Tibial artery (tissue), 4 donors: ENCODE measurements at regions not wholly inside any gene's neighbourhood (a gene's known extent, or its start where the extent isn't known, plus 50 kb on each side); places are given as distances from the start of the nearest gene placed in this dataset.

ENCODE experiments used
- DNase-seq, 2 donors: peaks; one replicate each; pipeline ENCODE4 v3.0.0-alpha.2; 2019
- H3K27ac ChIP-seq, 2 donors: fragments of 200-600 bp; sonication (generic) in 1 of 2; 1 replicate in 1 of 2; 2 replicates in 1 of 2; pipeline ENCODE4 v1.5.1; 2018 to 2019; ENCODE audit warnings: mild to moderate bottlenecking in 1 of 2
- H3K27me3 ChIP-seq, 2 donors: fragments of 200-600 bp; sonication (generic) in 1 of 2; one replicate each; pipeline versions ENCODE4 v1.5.1 to v1.6.0; 2016 to 2019
- H3K36me3 ChIP-seq, 3 donors: fragments of 200-600 bp; sonication (generic) in 2 of 3; one replicate each; pipeline ENCODE4 v1.5.1; 2016 to 2019; ENCODE audit warnings: mild to moderate bottlenecking in 2 of 3
- H3K4me1 ChIP-seq, 4 donors: fragments of 200-600 bp; sonication (generic) in 2 of 4; 1 replicate in 3 of 4; 2 replicates in 1 of 4; pipeline ENCODE4 v1.5.1; 2016 to 2019
- H3K4me3 ChIP-seq, 2 donors: fragments of 200-600 bp; sonication (generic) in 1 of 2; 1 replicate in 1 of 2; 2 replicates in 1 of 2; pipeline ENCODE4 v1.5.1; 2018 to 2019; ENCODE audit warnings: mild to moderate bottlenecking in 2 of 2
- H3K9me3 ChIP-seq, 3 donors: fragments of 200-600 bp; sonication (generic) in 1 of 3; one replicate each; pipeline ENCODE4 v1.5.1; 2016 to 2019
- CTCF ChIP-seq, 2 experiments: fragments of 200-600 bp in 1 of 2; fragments of 450-650 bp in 1 of 2; IDR thresholded peaks; one replicate each; pipeline ENCODE4 v1.5.1; 2017 to 2019; ENCODE audit warnings: antibody characterized with exemption in 2 of 2, mild to moderate bottlenecking in 1 of 2, moderate library complexity in 1 of 2
- intact Hi-C: fragments of 100-400 bp; cut with DNase I; formaldehyde crosslinking; loops from one replicate; pipeline ENCODE4 v1.15.0; 2023; ENCODE audit warnings: low total_unique reads

- H3K27ac ChIP-seq: no peak overlapping the region
- no peaks in the 10 kb centered on the region for H3K27me3 ChIP-seq
- H3K4me1 ChIP-seq: no peaks in the 10 kb centered on the region
- TF ChIP-seq CTCF (IDR thresholded peaks at IDR 0.05): no peak
- no peak for DNase-seq
- H3K36me3 ChIP-seq: no peaks in the 10 kb centered on the region
- peaks cover 0 to 4% (median 0%) of the 10 kb centered on the region in 3 donors for H3K9me3 ChIP-seq
- intact Hi-C loops: no loop called here
- no peak overlapping the region for H3K4me3 ChIP-seq
Observed at GRCh38 chr16:77488652-77489051, 53.8 kb upstream of the ADAMTS18 start.

GRCh38 chr16:77491091-77491490 lies 56.3 kb upstream of the ADAMTS18 start:
- Histone ChIP-seq H3K9me3 (peaks cover 0 to 4% (median 0%) of the 10 kb centered on the region in 3 donors), H3K36me3 (no peaks in the 10 kb centered on the region), H3K27ac (no peak overlapping the region), H3K4me1 (no peaks in the 10 kb centered on the region), H3K4me3 (no peak overlapping the region), H3K27me3 (no peaks in the 10 kb centered on the region)
- DNase-seq: no peak
- intact Hi-C loops: no loop called here
- TF ChIP-seq CTCF (IDR thresholded peaks at IDR 0.05): no peak

GRCh38 chr16:77496934-77497333 lies 62.1 kb upstream of the ADAMTS18 start:
- Histone ChIP-seq H3K4me3 (no peak overlapping the region), H3K27me3 (no peaks in the 10 kb centered on the region), H3K9me3 (no peaks in the 10 kb centered on the region), H3K27ac (no peak overlapping the region), H3K36me3 (no peaks in the 10 kb centered on the region), H3K4me1 (no peaks in the 10 kb centered on the region)
- no peak for TF ChIP-seq CTCF (IDR thresholded peaks at IDR 0.05)
- DNase-seq: no peak
- intact Hi-C loops: no loop called here

GRCh38 chr16:77499373-77500285 lies 64.8 kb upstream of the ADAMTS18 start:
- DNase-seq: peak; percentile 62 to 76
- no peaks in the 10 kb centered on the region for H3K9me3 ChIP-seq

GRCh38 chr16:77500286-77500598 lies 65.4 kb upstream of the ADAMTS18 start:
- H3K4me3 ChIP-seq: no peak overlapping the region
- no peaks in the 10 kb centered on the region for H3K27me3 ChIP-seq
- H3K9me3 ChIP-seq: no peaks in the 10 kb centered on the region
- TF ChIP-seq CTCF (IDR thresholded peaks at IDR 0.05): no peak
- no peaks in the 10 kb centered on the region for H3K36me3 ChIP-seq
- intact Hi-C loops: no loop called here
- no peak for DNase-seq
- no peak overlapping the region for H3K27ac ChIP-seq
- no peaks in the 10 kb centered on the region for H3K4me1 ChIP-seq

More at GRCh38 chr16:77499373-77500285, 64.8 kb upstream of the ADAMTS18 start:
- H3K36me3 ChIP-seq: no peaks in the 10 kb centered on the region
- H3K4me1 ChIP-seq: no peaks in the 10 kb centered on the region
- H3K27ac ChIP-seq: no peak overlapping the region
- no peak overlapping the region for H3K4me3 ChIP-seq
- no peaks in the 10 kb centered on the region for H3K27me3 ChIP-seq
- TF ChIP-seq CTCF (IDR thresholded peaks at IDR 0.05): no peak
- intact Hi-C loops: no loop called here
